ENCODE measurements at regions not wholly inside any gene's neighbourhood (a gene's known extent, or its start where the extent isn't known, plus 50 kb on each side); places are given as distances from the start of the nearest gene placed in this dataset.

DNA sequence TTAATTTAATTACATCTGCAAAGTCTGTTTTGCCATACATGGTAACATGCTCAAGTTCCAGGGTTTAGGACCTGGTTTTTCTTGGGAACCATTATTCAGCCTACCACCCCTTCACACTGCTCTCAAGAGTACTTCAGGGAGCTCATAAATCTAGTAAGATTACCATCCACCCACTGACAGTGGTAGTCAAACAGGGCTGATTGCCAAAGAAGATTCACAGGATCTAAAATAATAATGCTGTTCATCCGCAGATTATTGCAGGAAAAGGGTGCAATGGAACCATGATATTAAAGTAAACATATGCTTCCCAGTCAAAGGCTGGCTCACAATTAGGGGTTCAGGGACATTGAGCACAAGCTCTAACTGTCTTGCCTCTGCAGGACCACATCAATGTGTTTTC is 148.0 kb upstream of the CYRIA start:
- TF ChIP-seq CBX3 (IDR thresholded peaks at IDR 0.05; ENCODE audit: borderline replicate concordance, low read depth) (no peak), USF2 (IDR thresholded peaks at IDR 0.05; ENCODE audit: borderline replicate concordance, low read depth, low read length) (no peak), POLR2A (IDR thresholded peaks at IDR 0.05; ENCODE audit: low read depth, low read length) (no peak), CTCF (IDR thresholded peaks at IDR 0.05 in 2 of 3, conservative IDR thresholded peaks at IDR 0.05 in 1 of 3; ENCODE audit: control insufficient read depth in 2 of 3, extremely low read depth in 1 of 3, insufficient read depth in 1 of 3, low read depth in 3 of 3, low read length in 3 of 3) (no peak), EP300 (IDR thresholded peaks at IDR 0.05; ENCODE audit: borderline replicate concordance in 1 of 2, control insufficient read depth in 1 of 2, low read depth in 2 of 2, low read length in 2 of 2) (no peak), ZNF384 (IDR thresholded peaks at IDR 0.05; ENCODE audit: borderline replicate concordance, low read depth, low read length) (no peak), NFXL1 (IDR thresholded peaks at IDR 0.05; ENCODE audit: borderline replicate concordance) (no peak), ZNF24 (IDR thresholded peaks at IDR 0.05) (no peak), EZH2 (IDR thresholded peaks at IDR 0.05; ENCODE audit: borderline replicate concordance, control insufficient read depth, low read depth, low read length) (no peak), MYC (IDR thresholded peaks at IDR 0.05; ENCODE audit: insufficient read depth, insufficient read length, insufficient replicate concordance, low read length, severe bottlenecking) (no peak)
- TF ChIP-seq, protein P1, sequence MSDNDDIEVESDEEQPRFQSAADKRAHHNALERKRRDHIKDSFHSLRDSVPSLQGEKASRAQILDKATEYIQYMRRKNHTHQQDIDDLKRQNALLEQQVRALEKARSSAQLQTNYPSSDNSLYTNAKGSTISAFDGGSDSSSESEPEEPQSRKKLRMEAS (IDR thresholded peaks at IDR 0.05; ENCODE audit: low read depth, low read length): no peak
